ENCODE measurements at regions not wholly inside any gene's neighbourhood (a gene's known extent, or its start where the extent isn't known, plus 50 kb on each side); places are given as distances from the start of the nearest gene placed in this dataset.
"Not testable (repeated sequence)": the region's sequence is repeated elsewhere in the genome, so short reads cannot be mapped to it uniquely, and the experiment has no call there.

GRCh38 chr2:76149846-76150245 is 439.1 kb upstream of the GCFC2 start:
- ATAC-seq (no peak), DNase-seq (no peak)
- intact Hi-C loops (cut with DNase I, micrococcal nuclease): no loop called here
- Mint-ChIP-seq H3K4me1 (no peaks in the 10 kb centered on the region), H3K9me3 (ENCODE audit: low read depth) (peaks cover 8% of the 10 kb centered on the region), H3K36me3 (ENCODE audit: low read depth) (no peaks in the 10 kb centered on the region), H3K4me3 (no peak overlapping the region), H3K27ac (no peak overlapping the region), H3K27me3 (no peaks in the 10 kb centered on the region)
- ChIA-PET POLR2A (no interaction called here), CTCF (no interaction called here)

- H3K27ac Mint-ChIP-seq; H3K4me1 Mint-ChIP-seq; CTCF ChIA-PET; H3K36me3 Mint-ChIP-seq (ENCODE audit: low read depth); POLR2A ChIA-PET; intact Hi-C loops (cut with DNase I, micrococcal nuclease); ATAC-seq; DNase-seq; H3K27me3 Mint-ChIP-seq; H3K4me3 Mint-ChIP-seq: not testable (repeated sequence)
- H3K9me3 Mint-ChIP-seq (ENCODE audit: low read depth): peaks cover 19% of the 10 kb centered on the region
Measured at GRCh38 chr2:76139303-76139702, 428.6 kb upstream of the GCFC2 start.

- Mint-ChIP-seq H3K9me3 (ENCODE audit: low read depth) (no peaks in the 10 kb centered on the region), H3K4me1 (no peaks in the 10 kb centered on the region), H3K36me3 (ENCODE audit: low read depth) (no peaks in the 10 kb centered on the region), H3K4me3 (no peak overlapping the region), H3K27me3 (no peaks in the 10 kb centered on the region), H3K27ac (no peak overlapping the region)
- POLR2A ChIA-PET: no interaction called here
- intact Hi-C loops (cut with DNase I, micrococcal nuclease): no loop called here
- CTCF ChIA-PET: no interaction called here
- ATAC-seq (no peak), DNase-seq (no peak)
Measured at GRCh38 chr2:76128622-76129021, 417.9 kb upstream of the GCFC2 start.

GRCh38 chr2:76120176-76120575 is 409.5 kb upstream of the GCFC2 start:
- CTCF ChIA-PET: no interaction called here
- intact Hi-C loops (cut with DNase I, micrococcal nuclease): no loop called here
- Mint-ChIP-seq H3K9me3 (ENCODE audit: low read depth) (peaks cover 4% of the 10 kb centered on the region), H3K27ac (no peak overlapping the region), H3K4me1 (no peaks in the 10 kb centered on the region), H3K36me3 (ENCODE audit: low read depth) (no peaks in the 10 kb centered on the region), H3K27me3 (no peaks in the 10 kb centered on the region), H3K4me3 (no peak overlapping the region)
- no peak for ATAC-seq
- no peak for DNase-seq
- POLR2A ChIA-PET: no interaction called here

- ChIA-PET POLR2A (no interaction called here), CTCF (interaction anchor here (0.6 kb wide), 1 partner anchor 40 kb away, joined by 3 read pairs; no protein-coding TSS in a partner anchor)
- H3K4me3 Mint-ChIP-seq: no peak overlapping the region
- intact Hi-C loops (cut with DNase I, micrococcal nuclease): no loop called here
- no peak overlapping the region for H3K27ac Mint-ChIP-seq
- no peaks in the 10 kb centered on the region for H3K27me3 Mint-ChIP-seq
- ATAC-seq (no peak), DNase-seq (no peak)
- H3K36me3 Mint-ChIP-seq (ENCODE audit: low read depth): no peaks in the 10 kb centered on the region
- peaks cover 5% of the 10 kb centered on the region for H3K9me3 Mint-ChIP-seq (ENCODE audit: low read depth)
- no peaks in the 10 kb centered on the region for H3K4me1 Mint-ChIP-seq
Measured at GRCh38 chr2:76089683-76090082, 379.0 kb upstream of the GCFC2 start.

- peaks cover 6% of the 10 kb centered on the region for H3K9me3 Mint-ChIP-seq (ENCODE audit: low read depth)
- no peak overlapping the region for H3K27ac Mint-ChIP-seq
- ATAC-seq (no peak), DNase-seq (no peak)
- intact Hi-C loops (cut with DNase I, micrococcal nuclease): no loop called here
- no peaks in the 10 kb centered on the region for H3K36me3 Mint-ChIP-seq (ENCODE audit: low read depth)
- ChIA-PET CTCF (no interaction called here), POLR2A (no interaction called here)
- H3K4me3 Mint-ChIP-seq: no peak overlapping the region
- H3K4me1 Mint-ChIP-seq: no peaks in the 10 kb centered on the region
- no peaks in the 10 kb centered on the region for H3K27me3 Mint-ChIP-seq
Measured at GRCh38 chr2:76083248-76083647, 372.5 kb upstream of the GCFC2 start.

GRCh38 chr2:76082509-76082908 is 371.8 kb upstream of the GCFC2 start:
- no peak for ATAC-seq
- no peaks in the 10 kb centered on the region for H3K36me3 Mint-ChIP-seq (ENCODE audit: low read depth)
- no peak overlapping the region for H3K4me3 Mint-ChIP-seq
- no peaks in the 10 kb centered on the region for H3K27me3 Mint-ChIP-seq
- CTCF ChIA-PET: no interaction called here
- intact Hi-C loops (cut with DNase I, micrococcal nuclease): no loop called here
- DNase-seq: no peak
- H3K9me3 Mint-ChIP-seq (ENCODE audit: low read depth): peaks cover 6% of the 10 kb centered on the region
- POLR2A ChIA-PET: no interaction called here
- H3K4me1 Mint-ChIP-seq: no peaks in the 10 kb centered on the region
- no peak overlapping the region for H3K27ac Mint-ChIP-seq

GRCh38 chr2:76080154-76080553 is 369.4 kb upstream of the GCFC2 start:
- intact Hi-C loops (cut with DNase I, micrococcal nuclease): no loop called here
- CTCF ChIA-PET: no interaction called here
- ATAC-seq: no peak
- no peak overlapping the region for H3K27ac Mint-ChIP-seq
- no peak for DNase-seq
- H3K4me1 Mint-ChIP-seq: no peaks in the 10 kb centered on the region
- POLR2A ChIA-PET: no interaction called here
- no peak overlapping the region for H3K4me3 Mint-ChIP-seq
- no peaks in the 10 kb centered on the region for H3K36me3 Mint-ChIP-seq (ENCODE audit: low read depth)
- H3K27me3 Mint-ChIP-seq: no peaks in the 10 kb centered on the region
- H3K9me3 Mint-ChIP-seq (ENCODE audit: low read depth): peaks cover 6% of the 10 kb centered on the region

GRCh38 chr2:76075126-76075525 is 364.4 kb upstream of the GCFC2 start:
- peaks cover 7% of the 10 kb centered on the region for H3K9me3 Mint-ChIP-seq (ENCODE audit: low read depth)
- H3K27me3 Mint-ChIP-seq: no peaks in the 10 kb centered on the region
- ChIA-PET POLR2A (no interaction called here), CTCF (no interaction called here)
- intact Hi-C loops (cut with DNase I, micrococcal nuclease): no loop called here
- ATAC-seq: no peak
- DNase-seq: no peak
- H3K27ac Mint-ChIP-seq: no peak overlapping the region
- no peaks in the 10 kb centered on the region for H3K36me3 Mint-ChIP-seq (ENCODE audit: low read depth)
- no peaks in the 10 kb centered on the region for H3K4me1 Mint-ChIP-seq
- H3K4me3 Mint-ChIP-seq: no peak overlapping the region

- peaks cover 12% of the 10 kb centered on the region for H3K9me3 Mint-ChIP-seq (ENCODE audit: low read depth)
- no peaks in the 10 kb centered on the region for H3K36me3 Mint-ChIP-seq (ENCODE audit: low read depth)
- DNase-seq: no peak
- ChIA-PET CTCF (no interaction called here), POLR2A (no interaction called here)
- ATAC-seq: no peak
- intact Hi-C loops (cut with DNase I, micrococcal nuclease): no loop called here
- H3K27me3 Mint-ChIP-seq: no peaks in the 10 kb centered on the region
- H3K4me1 Mint-ChIP-seq: no peaks in the 10 kb centered on the region
- H3K27ac Mint-ChIP-seq: no peak overlapping the region
- H3K4me3 Mint-ChIP-seq: no peak overlapping the region
Measured at GRCh38 chr2:76073992-76074604, 363.4 kb upstream of the GCFC2 start.

GRCh38 chr2:76050196-76050595 is 339.5 kb upstream of the GCFC2 start:
- Mint-ChIP-seq H3K27ac (no peak overlapping the region), H3K9me3 (ENCODE audit: low read depth) (peaks cover 15% of the 10 kb centered on the region), H3K4me1 (no peaks in the 10 kb centered on the region), H3K36me3 (ENCODE audit: low read depth) (no peaks in the 10 kb centered on the region), H3K27me3 (no peaks in the 10 kb centered on the region), H3K4me3 (no peak overlapping the region)
- ChIA-PET POLR2A (no interaction called here), CTCF (interaction anchor here (0.6 kb wide), 1 partner anchor 39 kb away, joined by 3 read pairs; no protein-coding TSS in a partner anchor)
- intact Hi-C loops (cut with DNase I, micrococcal nuclease): no loop called here
- no peak for ATAC-seq
- DNase-seq: no peak

GRCh38 chr2:76044701-76045100 is 334.0 kb upstream of the GCFC2 start:
- no peaks in the 10 kb centered on the region for H3K27me3 Mint-ChIP-seq
- no peak overlapping the region for H3K4me3 Mint-ChIP-seq
- H3K27ac Mint-ChIP-seq: no peak overlapping the region
- H3K36me3 Mint-ChIP-seq (ENCODE audit: low read depth): no peaks in the 10 kb centered on the region
- ChIA-PET POLR2A (no interaction called here), CTCF (no interaction called here)
- ATAC-seq (no peak), DNase-seq (no peak)
- intact Hi-C loops (cut with DNase I, micrococcal nuclease): no loop called here
- no peaks in the 10 kb centered on the region for H3K4me1 Mint-ChIP-seq
- H3K9me3 Mint-ChIP-seq (ENCODE audit: low read depth): peaks cover 7% of the 10 kb centered on the region

- no peaks in the 10 kb centered on the region for H3K9me3 Mint-ChIP-seq (ENCODE audit: low read depth)
- CTCF ChIA-PET: interaction anchor here (0.6 kb wide), 1 partner anchor 182 kb away, joined by 3 read pairs; no protein-coding TSS in a partner anchor
- no peak for DNase-seq
- no peak overlapping the region for H3K27ac Mint-ChIP-seq
- POLR2A ChIA-PET: no interaction called here
- no peaks in the 10 kb centered on the region for H3K4me1 Mint-ChIP-seq
- H3K36me3 Mint-ChIP-seq (ENCODE audit: low read depth): no peaks in the 10 kb centered on the region
- no peaks in the 10 kb centered on the region for H3K27me3 Mint-ChIP-seq
- intact Hi-C loops (cut with DNase I, micrococcal nuclease): no loop called here
- no peak for ATAC-seq
- no peak overlapping the region for H3K4me3 Mint-ChIP-seq
Measured at GRCh38 chr2:76039505-76039904, 328.8 kb upstream of the GCFC2 start.

Data from activated CD4-positive, alpha-beta T cell treated with anti-CD3 and anti-CD28 coated beads for 36 hours (primary cell).